SKM-1 treated with dmso at 0.1 percent for 144 hours (cell line): ENCODE measurements at regions not wholly inside any gene's neighbourhood (a gene's known extent, or its start where the extent isn't known, plus 50 kb on each side); places are given as distances from the start of the nearest gene placed in this dataset.

Source experiments
- DNase-seq: peaks from one replicate; lab custom pipeline; 2025; ENCODE audit not compliant: unreplicated experiment; lab: John Stamatoyannopoulos, UW

GRCh38 chr3:80096909-80097308 is 329.1 kb upstream of the ROBO1 start:
- DNase-seq: no peak

DNA sequence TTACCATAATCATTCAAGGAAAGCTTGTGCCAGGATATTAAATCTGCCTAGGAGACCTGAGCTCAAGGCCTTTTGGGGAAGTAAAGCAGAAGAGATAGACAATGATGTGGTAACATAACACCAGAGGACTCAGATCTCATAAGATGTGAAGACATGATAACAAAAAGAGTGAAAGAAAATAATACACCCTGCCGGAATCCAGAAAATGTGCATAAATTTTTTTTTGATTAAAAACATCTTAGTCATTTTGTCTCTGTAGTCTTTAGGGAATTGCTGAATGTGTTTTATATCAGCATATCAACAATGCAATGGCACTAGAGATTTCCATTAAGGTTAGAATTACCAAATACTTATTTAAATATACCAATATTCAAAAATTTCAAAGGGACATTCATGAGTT is 326.8 kb upstream of the ROBO1 start:
- no peak for DNase-seq

- DNase-seq: no peak
These were observed 320.0 kb upstream of the ROBO1 start for GRCh38 chr3:80087767-80088166.

DNA sequence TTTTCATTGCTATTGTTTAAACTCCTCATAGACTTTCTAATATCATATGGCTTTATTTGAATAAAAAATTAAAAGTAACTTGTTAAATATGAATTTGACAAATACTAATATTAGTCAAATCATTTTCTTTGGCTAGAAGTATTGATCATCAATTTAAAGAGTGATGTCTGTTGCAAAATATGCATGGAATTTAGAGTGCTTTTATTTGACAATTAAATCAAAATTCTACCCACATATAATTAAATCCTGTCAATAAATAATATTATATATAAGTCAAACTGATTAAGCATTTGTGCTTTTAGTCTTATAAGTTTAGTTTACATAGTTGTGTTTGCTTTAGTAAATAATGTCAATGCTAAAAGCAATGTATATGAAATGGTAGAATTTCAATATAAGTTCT is 318.6 kb upstream of the ROBO1 start:
- DNase-seq: no peak

- DNase-seq: no peak
These were observed 312.1 kb upstream of the ROBO1 start for GRCh38 chr3:80079886-80080285.

DNA sequence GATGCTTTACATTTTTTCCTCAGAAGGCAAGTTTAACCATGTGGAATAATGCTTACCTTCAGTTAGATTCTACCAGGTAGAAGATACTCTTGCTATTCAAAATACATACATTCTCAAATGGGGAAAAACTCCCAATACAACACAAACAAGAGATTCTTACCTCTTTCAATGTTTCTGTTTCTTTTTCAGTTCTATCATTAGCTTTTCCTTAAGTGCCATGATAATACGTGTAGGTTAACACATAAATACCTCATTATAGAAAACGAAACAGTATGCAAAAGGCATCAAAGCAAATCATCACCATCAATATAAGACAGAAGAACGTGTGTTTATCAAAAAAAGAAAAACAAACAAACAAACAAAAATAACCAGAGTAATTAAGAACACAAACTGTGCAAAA is 300.7 kb upstream of the ROBO1 start:
- no peak for DNase-seq

GRCh38 chr3:80063535-80063934 is 295.7 kb upstream of the ROBO1 start:
- no peak for DNase-seq

DNA sequence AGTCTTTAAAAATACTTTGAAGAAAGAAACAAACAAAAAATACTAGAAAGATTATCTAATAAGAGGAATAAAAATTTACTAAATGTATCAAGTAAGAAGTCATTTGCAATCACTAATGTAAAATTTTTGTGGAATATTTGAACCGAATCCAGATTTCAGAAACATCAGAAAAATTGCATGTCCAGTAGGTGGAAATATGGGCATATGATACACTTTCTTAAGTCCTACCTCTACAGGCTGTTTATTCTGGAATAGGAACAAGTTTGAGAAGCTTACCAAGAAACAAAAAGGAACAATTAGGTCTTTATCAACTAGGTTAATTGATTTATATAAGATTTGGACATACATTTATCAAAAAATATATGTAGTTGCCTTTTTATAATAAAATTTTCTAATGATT is 292.9 kb upstream of the ROBO1 start:
- DNase-seq: no peak

GRCh38 chr3:80055306-80055705 is 287.5 kb upstream of the ROBO1 start:
- no peak for DNase-seq

- no peak for DNase-seq
These were observed 284.5 kb upstream of the ROBO1 start for GRCh38 chr3:80052271-80052670.

DNA sequence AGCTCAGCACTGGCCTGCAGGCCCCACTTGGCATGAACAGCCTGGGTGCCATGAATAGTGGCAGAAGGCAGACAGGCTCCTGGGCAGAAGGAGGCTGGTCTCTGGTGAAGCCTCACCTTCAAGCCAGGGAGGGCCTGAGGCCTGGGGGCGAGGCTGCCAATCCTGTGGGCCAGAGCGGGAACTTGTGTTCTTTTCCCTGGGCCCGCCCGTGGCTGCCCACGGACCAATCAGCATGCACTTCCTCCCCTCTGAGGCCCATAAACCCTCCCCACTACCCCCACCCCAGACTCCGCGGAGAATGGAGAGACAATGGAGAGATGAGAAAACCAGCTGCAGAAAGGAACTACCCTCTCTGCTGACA is 283.8 kb upstream of the ROBO1 start:
- no peak for DNase-seq

GRCh38 chr3:80050826-80051601 is 283.2 kb upstream of the ROBO1 start:
- no peak for DNase-seq

- DNase-seq: no peak
These were observed 275.4 kb upstream of the ROBO1 start for GRCh38 chr3:80043226-80043625.

- no peak for DNase-seq
These were observed 272.3 kb upstream of the ROBO1 start for GRCh38 chr3:80040067-80040466.

DNA sequence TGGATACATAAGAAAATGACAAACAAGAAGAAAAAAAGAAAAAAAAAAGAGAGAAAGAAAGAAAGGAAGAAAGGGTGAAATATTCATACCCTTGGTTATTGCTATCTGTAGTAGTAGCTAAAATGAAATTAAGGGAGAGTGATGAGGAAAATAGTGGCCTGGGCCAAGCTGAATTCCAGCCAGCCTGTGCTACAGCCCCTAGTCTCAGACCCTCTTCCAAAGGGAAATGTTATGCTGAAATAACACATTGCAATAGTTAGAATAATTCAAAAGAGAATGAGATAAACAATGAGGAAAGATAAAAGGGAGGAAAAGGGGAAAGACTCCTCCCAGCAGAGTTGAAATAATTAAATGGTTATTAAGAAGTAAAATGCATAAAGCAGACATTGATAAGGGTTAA is 268.4 kb upstream of the ROBO1 start:
- no peak for DNase-seq

DNA sequence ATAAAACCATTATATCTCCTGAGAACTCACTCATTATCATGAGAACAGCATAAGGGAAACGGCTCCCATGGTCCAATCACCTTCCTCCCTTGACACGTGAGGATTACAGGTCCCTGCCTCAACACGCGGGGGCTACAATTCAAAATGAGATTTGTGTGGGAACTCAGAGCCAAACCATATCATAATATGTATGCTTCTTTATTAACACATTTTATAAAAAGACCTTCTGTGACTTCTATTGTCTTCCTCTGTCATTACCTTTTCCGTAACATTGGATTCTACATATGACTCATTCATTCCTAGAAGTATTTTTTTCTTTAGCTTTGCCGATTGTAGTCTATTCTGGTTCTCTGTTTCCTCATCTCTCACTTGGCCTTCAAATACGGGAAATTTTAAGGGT is 267.2 kb upstream of the ROBO1 start:
- DNase-seq: no peak

- DNase-seq: no peak
These were observed 255.2 kb upstream of the ROBO1 start for GRCh38 chr3:80023010-80023409.

DNA sequence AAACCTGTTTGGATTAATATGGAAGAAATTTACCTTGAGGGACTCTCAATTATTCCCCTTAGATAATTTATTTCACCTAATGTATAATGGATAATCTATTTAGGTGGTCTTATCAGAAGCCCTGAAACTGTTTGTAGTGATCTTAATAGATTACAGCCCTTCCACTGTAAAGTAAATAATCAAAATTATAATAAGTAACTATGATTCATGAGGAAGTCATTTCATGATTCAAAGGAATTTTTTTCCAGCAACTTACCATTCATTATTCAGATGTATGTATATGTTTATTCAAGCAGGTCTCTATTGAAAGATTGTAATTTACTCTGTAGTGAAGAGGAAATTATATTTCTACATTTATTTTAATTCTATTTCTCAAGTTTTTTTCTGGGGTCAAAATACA is 250.6 kb upstream of the ROBO1 start:
- DNase-seq: no peak

DNA sequence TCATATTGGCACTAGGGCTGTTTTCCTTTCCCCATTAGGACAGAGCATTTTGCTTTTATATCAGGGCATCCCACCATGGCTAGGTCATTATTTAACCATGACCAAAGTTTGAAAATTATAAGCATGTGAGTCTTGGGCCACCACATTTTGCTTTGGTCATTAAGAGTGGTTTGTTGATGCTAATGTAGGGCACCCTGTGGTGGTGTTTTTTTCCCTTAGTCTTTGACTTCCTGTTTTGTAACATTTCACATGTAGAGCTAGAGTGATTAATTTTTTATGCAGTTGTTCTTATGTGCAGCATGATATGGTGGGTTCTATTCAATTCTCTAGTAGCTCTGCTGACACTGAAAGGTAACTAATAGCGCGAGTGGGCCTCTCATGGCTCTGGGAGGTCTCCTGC is 249.6 kb upstream of the ROBO1 start:
- DNase-seq: no peak

GRCh38 chr3:80014576-80014975 is 246.8 kb upstream of the ROBO1 start:
- DNase-seq: no peak

DNA sequence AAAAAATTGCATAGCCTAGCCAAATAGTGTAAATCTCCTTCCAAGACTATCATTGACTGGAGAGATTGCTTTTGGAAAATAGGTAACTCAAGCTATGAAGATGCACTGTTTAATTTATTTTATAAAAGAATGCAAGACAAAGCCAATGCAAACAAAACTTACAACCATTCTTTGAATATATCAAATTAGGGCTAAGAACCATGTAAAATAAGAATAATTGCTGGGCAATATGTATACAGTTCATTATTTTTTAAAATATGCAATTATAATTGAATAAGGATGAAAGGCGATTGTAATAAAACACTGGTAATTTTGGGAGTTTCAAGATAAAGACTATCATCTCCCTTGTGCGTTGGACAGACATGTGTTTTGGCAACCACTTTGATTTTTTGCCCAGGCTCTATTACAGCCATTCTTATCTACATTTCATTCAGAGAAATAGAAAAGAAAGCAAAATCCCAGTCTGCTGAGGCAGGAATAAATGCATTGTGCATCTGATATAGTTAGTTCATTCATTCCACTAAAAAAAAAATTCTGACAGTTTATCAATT is 242.3 kb upstream of the ROBO1 start:
- DNase-seq: no peak

DNA sequence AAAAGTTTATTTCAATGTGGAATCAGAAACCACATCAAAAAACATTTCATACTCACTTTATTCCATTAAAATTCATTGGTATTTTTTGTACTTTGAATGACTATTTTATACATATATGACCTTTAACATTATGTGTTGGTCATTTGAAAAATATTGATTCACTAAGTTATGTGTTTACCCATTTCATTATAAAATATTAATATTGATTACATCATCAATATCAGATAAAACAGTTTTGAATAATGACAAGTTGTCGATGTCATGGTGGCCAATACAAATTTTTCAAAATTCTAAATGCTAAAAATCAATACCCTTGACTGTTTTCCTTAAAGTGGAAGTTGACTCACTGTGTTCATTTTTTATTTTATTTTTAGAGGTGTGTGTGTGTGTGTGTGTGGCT is 239.7 kb upstream of the ROBO1 start:
- DNase-seq: no peak

DNA sequence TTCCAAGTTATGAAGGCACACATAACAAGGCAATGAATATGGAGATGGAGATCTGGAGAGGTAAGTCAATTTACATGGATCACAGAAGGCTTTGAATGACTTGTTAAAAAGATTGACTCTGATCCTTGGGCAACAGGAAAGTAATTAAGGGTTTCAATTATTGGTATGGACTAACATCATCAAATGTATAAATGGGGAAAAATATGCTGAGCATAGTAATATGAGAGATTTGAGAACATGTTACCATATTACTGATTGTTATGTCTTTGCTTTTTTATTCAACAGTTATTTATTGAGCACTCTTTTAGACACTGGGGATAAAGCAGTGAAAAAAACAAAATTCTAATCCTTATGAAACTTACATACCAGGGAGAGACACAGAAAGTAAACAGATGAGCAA is 238.5 kb upstream of the ROBO1 start:
- no peak for DNase-seq
